H9 (cell line): ENCODE measurements at regions not wholly inside any gene's neighbourhood (a gene's known extent, or its start where the extent isn't known, plus 50 kb on each side); places are given as distances from the start of the nearest gene placed in this dataset.
"Not testable (repeated sequence)": the region's sequence is repeated elsewhere in the genome, so short reads cannot be mapped to it uniquely, and the experiment has no call there.

Experiments
- DNase-seq: peaks from one replicate; pipeline ENCODE4 v3.0.0-alpha.2; 2017
- H2AFZ ChIP-seq: one replicate; pipeline ENCODE4 v1.6.1; 2013; ENCODE audit warnings: mild to moderate bottlenecking, low read length, control low read depth, moderate library complexity
- H2AK5ac ChIP-seq: 2 replicates; pipeline ENCODE4 v1.6.1; 2013; ENCODE audit warnings: low read length, control low read depth, mixed read lengths; ENCODE audit not compliant: insufficient read length
- H2BK120ac ChIP-seq: one replicate; pipeline ENCODE4 v1.6.1; 2013; ENCODE audit warnings: low read depth, mild to moderate bottlenecking, low read length, control low read depth, inconsistent platforms; ENCODE audit not compliant: poor library complexity, severe bottlenecking
- H2BK12ac ChIP-seq: 2 replicates; pipeline ENCODE4 v1.6.1; 2013; ENCODE audit warnings: low read length, control low read depth, mixed read lengths, low read depth; ENCODE audit not compliant: insufficient read length
- H2BK15ac ChIP-seq: 2 replicates; pipeline ENCODE4 v1.6.1; 2013; ENCODE audit warnings: low read depth, low read length, control low read depth
- H2BK20ac ChIP-seq: one replicate; pipeline ENCODE4 v1.6.1; 2013; ENCODE audit warnings: low read depth, mild to moderate bottlenecking, low read length, control low read depth, inconsistent platforms; ENCODE audit not compliant: poor library complexity, severe bottlenecking
- H2BK5ac ChIP-seq: 2 replicates; pipeline ENCODE4 v1.6.1; 2013; ENCODE audit warnings: low read length, control low read depth, mixed read lengths; ENCODE audit not compliant: insufficient read length
- H3K14ac ChIP-seq: 2 replicates; pipeline ENCODE4 v1.6.1; 2013; ENCODE audit warnings: low read length, control low read depth; ENCODE audit not compliant: insufficient read depth
- H3K18ac ChIP-seq: 2 replicates; pipeline ENCODE4 v1.6.1; 2013; ENCODE audit warnings: low read depth, mild to moderate bottlenecking, mixed read lengths, low read length, control low read depth; ENCODE audit not compliant: insufficient read length
- H3K23ac ChIP-seq: 2 replicates; pipeline ENCODE4 v1.6.1; 2013; ENCODE audit warnings: low read length, control low read depth, mixed read lengths, low read depth; ENCODE audit not compliant: insufficient read length
- H3K23me2 ChIP-seq: 2 replicates; pipeline ENCODE4 v1.6.1; 2013; ENCODE audit warnings: low read depth, mild to moderate bottlenecking, mixed read lengths, low read length, control low read depth; ENCODE audit not compliant: insufficient read length, poor library complexity, severe bottlenecking
- H3K27ac ChIP-seq: 2 replicates; pipeline ENCODE4 v1.5.1; 2013; ENCODE audit warnings: low read length, control low read depth, mixed read lengths, low read depth; ENCODE audit not compliant: insufficient read length
- H3K27me3 ChIP-seq: 2 replicates; pipeline ENCODE4 v1.6.1; 2013; ENCODE audit warnings: low read length, control low read depth, inconsistent platforms; ENCODE audit not compliant: insufficient read depth
- H3K4ac ChIP-seq: 2 replicates; pipeline ENCODE4 v1.6.1; 2013; ENCODE audit warnings: low read depth, mild to moderate bottlenecking, control low read depth, inconsistent platforms, low read length, moderate library complexity
- H3K4me1 ChIP-seq: 2 replicates; pipeline ENCODE4 v1.6.1; 2013; ENCODE audit warnings: low read length, control low read depth, inconsistent platforms; ENCODE audit not compliant: insufficient read depth
- H3K4me2 ChIP-seq: 2 replicates; pipeline ENCODE4 v1.6.1; 2013; ENCODE audit warnings: low read length, control low read depth, mixed read lengths; ENCODE audit not compliant: insufficient read length, insufficient read depth
- H3K56ac ChIP-seq: 2 replicates; pipeline ENCODE4 v1.6.1; 2013; ENCODE audit warnings: low read depth, mild to moderate bottlenecking, mixed read lengths, low read length, control low read depth; ENCODE audit not compliant: insufficient read length
- H3K79me1 ChIP-seq: 2 replicates; pipeline ENCODE4 v1.6.1; 2013; ENCODE audit warnings: low read depth, mild to moderate bottlenecking, moderate library complexity, low read length, control low read depth, inconsistent platforms; ENCODE audit not compliant: insufficient read depth, poor library complexity, severe bottlenecking
- H3K79me2 ChIP-seq: 2 replicates; pipeline ENCODE4 v1.6.1; 2013; ENCODE audit warnings: low read length, control low read depth, inconsistent platforms; ENCODE audit not compliant: insufficient read depth
- H3K9ac ChIP-seq: 2 replicates; pipeline ENCODE4 v1.6.1; 2013; ENCODE audit warnings: low read length, control low read depth, mixed read lengths; ENCODE audit not compliant: insufficient read length; ENCODE audit errors: extremely low read depth
- H3K9me3 ChIP-seq: one replicate; pipeline ENCODE4 v1.6.1; 2013; ENCODE audit warnings: low read depth, low read length, inconsistent platforms; ENCODE audit not compliant: control insufficient read depth
- H3T11ph ChIP-seq: one replicate; pipeline ENCODE4 v1.6.1; 2013; ENCODE audit warnings: mild to moderate bottlenecking, low read length, control low read depth, inconsistent platforms
- H4K20me1 ChIP-seq: one replicate; pipeline ENCODE4 v1.6.1; 2013; ENCODE audit not compliant: control insufficient read depth, insufficient read length, insufficient read depth
- H4K5ac ChIP-seq: 2 replicates; pipeline ENCODE4 v1.6.1; 2013; ENCODE audit warnings: low read depth, mild to moderate bottlenecking, mixed read lengths, low read length, control low read depth; ENCODE audit not compliant: insufficient read length
- H4K8ac ChIP-seq: replicated peaks from 2 replicates; pipeline ENCODE4 v1.6.1; 2013; ENCODE audit warnings: low read length, control low read depth, mixed read lengths, low read depth; ENCODE audit not compliant: insufficient read length
- H4K91ac ChIP-seq: 2 replicates; pipeline ENCODE4 v1.6.1; 2013; ENCODE audit warnings: low read depth, mild to moderate bottlenecking, moderate library complexity, mixed read lengths, low read length, control low read depth; ENCODE audit not compliant: insufficient read length
- H3K27ac Mint-ChIP-seq, 3 experiments: 2 replicates in 2 of 3; 3 replicates in 1 of 3; pipeline ENCODE4 v1.8.0; 2020 to 2021; ENCODE audit warnings: mixed read lengths in 3 of 3, mild to moderate bottlenecking in 1 of 3, moderate library complexity in 1 of 3
- H3K27me3 Mint-ChIP-seq: 2 replicates; pipeline ENCODE4 v1.8.0; 2021; ENCODE audit warnings: low read depth, mild to moderate bottlenecking, moderate library complexity, mixed read lengths
- H3K36me3 Mint-ChIP-seq, 3 experiments: 2 replicates in 2 of 3; 3 replicates in 1 of 3; pipeline ENCODE4 v1.8.0; 2020 to 2021; ENCODE audit warnings: low read depth in 3 of 3, mixed read lengths in 3 of 3; ENCODE audit not compliant: insufficient read depth in 1 of 3
- H3K4me1 Mint-ChIP-seq, 2 experiments: 2 replicates each; pipeline ENCODE4 v1.8.0; 2020; ENCODE audit warnings: mixed read lengths in 2 of 2
- H3K4me3 Mint-ChIP-seq, 2 experiments: 2 replicates in 1 of 2; 3 replicates in 1 of 2; pipeline ENCODE4 v1.8.0; 2020 to 2021; ENCODE audit warnings: mild to moderate bottlenecking in 2 of 2, mixed read lengths in 2 of 2, moderate library complexity in 1 of 2
- H3K9me3 Mint-ChIP-seq, 2 experiments: 2 replicates in 1 of 2; 3 replicates in 1 of 2; pipeline ENCODE4 v1.8.0; 2020; ENCODE audit warnings: mild to moderate bottlenecking in 2 of 2, mixed read lengths in 2 of 2, moderate library complexity in 1 of 2
- WGBS: extraction: QIAGEN DNeasy Blood & Tissue Kit; methylation state at CpG from one replicate; pipeline ENCODE4 v1.1.7; 2013; ENCODE audit warnings: missing lambda C conversion rate, low lambda C conversion rate, mixed read lengths; ENCODE audit not compliant: insufficient read length; ENCODE audit errors: extremely low coverage; 5-methylcytosine and 5-hydroxymethylcytosine counted together
- TF ChIP-seq, protein P1 (sequence below): fragments of 200-600 bp; sonication (generic); conservative IDR thresholded peaks from 3 replicates; pipeline ENCODE4 v1.8.0; 2021; ENCODE audit warnings: antibody characterized with exemption, mild to moderate bottlenecking

DNA sequence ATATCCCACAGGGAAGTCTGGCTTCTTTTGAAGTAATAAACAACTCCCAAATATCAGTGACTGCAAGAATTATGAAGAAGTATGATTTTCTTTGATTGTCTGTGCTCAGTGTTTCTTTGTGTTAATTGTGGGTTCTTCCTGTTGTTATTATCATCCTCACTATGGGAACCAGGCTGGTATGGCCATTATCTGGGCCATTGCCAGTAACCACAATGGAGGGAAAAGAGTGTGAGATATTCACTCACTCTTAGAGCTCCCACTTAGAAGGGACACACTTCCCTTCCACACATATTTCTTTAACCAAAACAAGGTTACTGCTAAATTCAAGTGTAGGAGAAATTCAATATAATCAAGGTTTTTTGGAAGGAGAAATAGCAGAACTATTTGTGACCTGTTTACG lies 503.7 kb downstream of the SLC6A15 start:
- no peak overlapping the region for H3T11ph ChIP-seq
- no peak overlapping the region for H2BK5ac ChIP-seq
- H3K27me3 ChIP-seq, result no peaks in the 10 kb centered on the region
- no peak for DNase-seq
- H4K91ac ChIP-seq, result no peak overlapping the region
- H3K79me1 ChIP-seq, result no peaks in the 10 kb centered on the region
- no peak overlapping the region for H4K8ac ChIP-seq
- H3K9me3 ChIP-seq, result no peaks in the 10 kb centered on the region
- H3K27ac Mint-ChIP-seq, result no peak overlapping the region
- no peaks in the 10 kb centered on the region for H3K23me2 ChIP-seq
- H3K9ac ChIP-seq, result no peak overlapping the region
- H3K36me3 Mint-ChIP-seq, result peaks cover 0 to 5% (median 0%) of the 10 kb centered on the region in 3 experiments; a peak in 3 of 7 replicates
- no peak overlapping the region for H3K4ac ChIP-seq
- no peak overlapping the region for H3K4me2 ChIP-seq
- no peak overlapping the region for H3K4me3 Mint-ChIP-seq
- no peaks in the 10 kb centered on the region for H3K4me1 ChIP-seq
- H3K14ac ChIP-seq, result no peak overlapping the region
- no peak overlapping the region for H2BK15ac ChIP-seq
- H4K5ac ChIP-seq, result no peak overlapping the region
- no peak overlapping the region for H3K18ac ChIP-seq
- no peak overlapping the region for H2BK120ac ChIP-seq
- no peaks in the 10 kb centered on the region for H3K27me3 Mint-ChIP-seq
- H4K20me1 ChIP-seq, result no peaks in the 10 kb centered on the region
- no peaks in the 10 kb centered on the region; a peak in 3 of 5 replicates for H3K9me3 Mint-ChIP-seq
- no CpG with 5 or more reads among the region's 1 CpG for WGBS
- H3K23ac ChIP-seq, result no peak overlapping the region
- TF ChIP-seq, protein P1, sequence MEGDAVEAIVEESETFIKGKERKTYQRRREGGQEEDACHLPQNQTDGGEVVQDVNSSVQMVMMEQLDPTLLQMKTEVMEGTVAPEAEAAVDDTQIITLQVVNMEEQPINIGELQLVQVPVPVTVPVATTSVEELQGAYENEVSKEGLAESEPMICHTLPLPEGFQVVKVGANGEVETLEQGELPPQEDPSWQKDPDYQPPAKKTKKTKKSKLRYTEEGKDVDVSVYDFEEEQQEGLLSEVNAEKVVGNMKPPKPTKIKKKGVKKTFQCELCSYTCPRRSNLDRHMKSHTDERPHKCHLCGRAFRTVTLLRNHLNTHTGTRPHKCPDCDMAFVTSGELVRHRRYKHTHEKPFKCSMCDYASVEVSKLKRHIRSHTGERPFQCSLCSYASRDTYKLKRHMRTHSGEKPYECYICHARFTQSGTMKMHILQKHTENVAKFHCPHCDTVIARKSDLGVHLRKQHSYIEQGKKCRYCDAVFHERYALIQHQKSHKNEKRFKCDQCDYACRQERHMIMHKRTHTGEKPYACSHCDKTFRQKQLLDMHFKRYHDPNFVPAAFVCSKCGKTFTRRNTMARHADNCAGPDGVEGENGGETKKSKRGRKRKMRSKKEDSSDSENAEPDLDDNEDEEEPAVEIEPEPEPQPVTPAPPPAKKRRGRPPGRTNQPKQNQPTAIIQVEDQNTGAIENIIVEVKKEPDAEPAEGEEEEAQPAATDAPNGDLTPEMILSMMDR, result no peak
- H2BK12ac ChIP-seq, result no peak overlapping the region
- no peak overlapping the region for H2AFZ ChIP-seq
- H2BK20ac ChIP-seq, result no peak overlapping the region
- no peak overlapping the region for H2AK5ac ChIP-seq
- no peak overlapping the region for H3K27ac ChIP-seq
- H3K79me2 ChIP-seq, result no peaks in the 10 kb centered on the region
- no peak overlapping the region for H3K56ac ChIP-seq
- H3K4me1 Mint-ChIP-seq, result no peaks in the 10 kb centered on the region

DNA sequence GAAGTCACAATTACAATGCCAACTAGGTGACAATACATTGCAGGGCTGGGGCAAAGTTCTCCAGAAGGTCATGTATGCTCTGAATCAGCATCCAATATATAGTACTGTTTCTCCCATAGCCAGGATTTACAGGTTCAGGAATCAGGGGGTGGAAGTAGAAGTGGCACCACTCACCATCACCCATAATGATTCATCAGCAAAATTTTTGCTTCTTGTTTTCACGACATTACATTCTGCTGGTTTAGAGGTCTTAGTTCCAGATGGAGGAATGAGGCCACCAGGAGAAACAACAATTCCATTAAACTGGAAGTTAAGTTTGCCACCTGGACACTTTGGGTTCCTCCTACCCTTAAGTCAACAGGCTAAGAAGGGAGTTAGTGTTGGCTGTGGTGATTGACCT lies 505.9 kb downstream of the SLC6A15 start:
- not testable (repeated sequence) for H4K91ac ChIP-seq, H3K79me1 ChIP-seq, H3K27me3 ChIP-seq, H3K27ac Mint-ChIP-seq, H4K5ac ChIP-seq, H3K4me1 Mint-ChIP-seq, H3K4me3 Mint-ChIP-seq, H4K20me1 ChIP-seq, H4K8ac ChIP-seq, H2AFZ ChIP-seq, H2BK20ac ChIP-seq, H3K4me1 ChIP-seq, H3K4ac ChIP-seq, H3K4me2 ChIP-seq, H3K27ac ChIP-seq, DNase-seq, H3K79me2 ChIP-seq, H3K18ac ChIP-seq, H3K56ac ChIP-seq, H3K9ac ChIP-seq, H3K27me3 Mint-ChIP-seq, H3K23me2 ChIP-seq, H3K9me3 Mint-ChIP-seq, H2BK15ac ChIP-seq, H3K23ac ChIP-seq, H2BK5ac ChIP-seq, H2BK120ac ChIP-seq, H3T11ph ChIP-seq, H3K9me3 ChIP-seq, H3K36me3 Mint-ChIP-seq, H2AK5ac ChIP-seq, H2BK12ac ChIP-seq, H3K14ac ChIP-seq
- no CpG with 5 or more reads among the region's 1 CpG for WGBS
